GM18520 (cell line): ENCODE measurements at regions not wholly inside any gene's neighbourhood (a gene's known extent, or its start where the extent isn't known, plus 50 kb on each side); places are given as distances from the start of the nearest gene placed in this dataset.

Experiments used
- ATAC-seq: cut with Tn5 transposase; IDR thresholded peaks from one replicate; pipeline ENCODE4 v1.9.1; 2021; ENCODE audit not compliant: unreplicated experiment

DNA sequence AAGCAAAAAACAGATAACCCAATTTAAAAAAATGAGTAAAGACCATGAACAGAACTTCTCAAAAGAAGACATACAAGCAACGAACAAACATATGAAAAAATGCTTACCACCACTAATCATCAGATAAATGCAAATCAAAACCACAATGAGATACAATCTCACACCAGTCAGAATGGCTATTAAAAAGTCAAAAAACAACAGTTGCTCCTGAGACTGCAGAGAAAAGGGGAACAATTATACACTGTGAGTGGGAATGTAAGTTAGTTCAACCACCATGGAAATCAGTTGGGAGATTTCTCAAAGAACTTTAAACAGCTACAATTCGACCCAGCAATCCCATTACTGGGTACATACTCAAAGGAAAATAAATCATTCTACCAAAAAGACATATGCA lies 131.6 kb downstream of the PTGER3 start:
- ATAC-seq = no peak

DNA sequence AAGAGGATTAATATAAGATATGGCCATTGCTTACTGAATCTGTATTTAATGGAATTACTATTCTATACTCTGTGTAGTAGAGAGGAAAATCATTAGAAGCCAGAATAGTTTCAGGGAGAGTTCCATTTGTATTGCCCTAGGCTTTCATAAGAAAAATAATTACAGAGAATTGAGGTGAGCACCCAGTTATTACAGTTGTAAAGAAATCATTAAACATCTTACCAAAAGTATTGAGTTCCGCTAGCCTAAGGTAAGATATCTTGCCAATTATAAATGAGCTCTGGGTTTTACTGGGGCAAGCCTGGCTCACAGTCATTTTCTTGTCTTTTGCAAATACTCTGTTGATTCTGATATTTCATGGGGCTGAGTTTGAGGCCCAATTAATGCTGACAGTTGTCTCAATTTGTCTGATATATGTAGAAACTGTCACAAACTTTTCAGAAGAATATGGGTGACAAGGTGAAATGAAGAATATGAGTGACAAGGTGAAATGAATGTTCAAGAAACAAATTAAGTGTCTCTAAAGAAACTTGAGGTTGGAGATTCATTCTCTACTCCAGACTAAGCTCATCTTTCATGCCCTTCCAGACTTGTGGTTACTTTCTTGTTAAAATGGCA lies 127.8 kb downstream of the PTGER3 start:
- ATAC-seq = no peak
